ENCODE measurements at regions not wholly inside any gene's neighbourhood (a gene's known extent, or its start where the extent isn't known, plus 50 kb on each side); places are given as distances from the start of the nearest gene placed in this dataset.

GRCh38 chr6:43912598-43913371, 142.8 kb downstream of the VEGFA start:
- no peak overlapping the region for H3K4me3 ChIP-seq (ENCODE audit: low read depth, low read length)
- no peak for DNase-seq (ENCODE audit: low read depth)
- TF ChIP-seq CTCF (conservative IDR thresholded peaks at IDR 0.05; ENCODE audit: low read depth, low read length) = no peak

GRCh38 chr6:43912116-43912577, 142.1 kb downstream of the VEGFA start:
- H3K4me3 ChIP-seq (ENCODE audit: low read depth, low read length) = no peak overlapping the region
- no peak for DNase-seq (ENCODE audit: low read depth)
- TF ChIP-seq CTCF (conservative IDR thresholded peaks at IDR 0.05; ENCODE audit: low read depth, low read length) = no peak

GRCh38 chr6:43911354-43912115, 141.5 kb downstream of the VEGFA start:
- DNase-seq (ENCODE audit: low read depth) = no peak
- no peak overlapping the region for H3K4me3 ChIP-seq (ENCODE audit: low read depth, low read length)
- TF ChIP-seq CTCF (conservative IDR thresholded peaks at IDR 0.05; ENCODE audit: low read depth, low read length) = no peak

- no peak overlapping the region for H3K4me3 ChIP-seq (ENCODE audit: low read depth, low read length)
- TF ChIP-seq CTCF (conservative IDR thresholded peaks at IDR 0.05; ENCODE audit: low read depth, low read length) = no peak
- no peak for DNase-seq (ENCODE audit: low read depth)
These were observed 140.8 kb downstream of the VEGFA start for GRCh38 chr6:43910638-43911353.

- H3K4me3 ChIP-seq (ENCODE audit: low read depth, low read length) = no peak overlapping the region
- DNase-seq (ENCODE audit: low read depth) = no peak
- no peak for TF ChIP-seq CTCF (conservative IDR thresholded peaks at IDR 0.05; ENCODE audit: low read depth, low read length)
These were observed 140.2 kb downstream of the VEGFA start for GRCh38 chr6:43910149-43910637.

GRCh38 chr6:43909474-43910148, 139.6 kb downstream of the VEGFA start:
- TF ChIP-seq CTCF (conservative IDR thresholded peaks at IDR 0.05; ENCODE audit: low read depth, low read length) = no peak
- no peak overlapping the region for H3K4me3 ChIP-seq (ENCODE audit: low read depth, low read length)
- no peak for DNase-seq (ENCODE audit: low read depth)
